ENCODE measurements at regions not wholly inside any gene's neighbourhood (a gene's known extent, or its start where the extent isn't known, plus 50 kb on each side); places are given as distances from the start of the nearest gene placed in this dataset.

- intact Hi-C loops (cut with DNase I) = no loop called here
- Histone ChIP-seq H3K4me1 (no peaks in the 10 kb centered on the region), H3K27me3 (ENCODE audit: low read depth) (no peaks in the 10 kb centered on the region), H3K9me3 (no peaks in the 10 kb centered on the region), H3K27ac (no peak overlapping the region), H3K36me3 (no peaks in the 10 kb centered on the region), H3K4me3 (no peak overlapping the region)
- no peak for TF ChIP-seq CTCF (IDR thresholded peaks at IDR 0.05)
- no peak for DNase-seq
- no peak for ATAC-seq
Measured at GRCh38 chr3:117129516-117129915, 419.9 kb downstream of the TUSC7 start.

- Histone ChIP-seq H3K4me3 (no peak overlapping the region), H3K9me3 (no peaks in the 10 kb centered on the region), H3K4me1 (no peaks in the 10 kb centered on the region), H3K27ac (no peak overlapping the region), H3K36me3 (no peaks in the 10 kb centered on the region), H3K27me3 (ENCODE audit: low read depth) (no peaks in the 10 kb centered on the region)
- no peak for DNase-seq
- intact Hi-C loops (cut with DNase I) = no loop called here
- no peak for ATAC-seq
- no peak for TF ChIP-seq CTCF (IDR thresholded peaks at IDR 0.05)
Measured at GRCh38 chr3:117130222-117130621, 420.6 kb downstream of the TUSC7 start.

- DNase-seq (peak; percentile 71), ATAC-seq (peak; percentile 79 to 91)
- Histone ChIP-seq H3K9me3 (no peaks in the 10 kb centered on the region), H3K4me3 (no peak overlapping the region), H3K36me3 (no peaks in the 10 kb centered on the region), H3K27ac (no peak overlapping the region), H3K4me1 (no peaks in the 10 kb centered on the region), H3K27me3 (ENCODE audit: low read depth) (no peaks in the 10 kb centered on the region)
- intact Hi-C loops (cut with DNase I) = no loop called here
- TF ChIP-seq CTCF (IDR thresholded peaks at IDR 0.05) = no peak
Measured at GRCh38 chr3:117131259-117131658, 421.7 kb downstream of the TUSC7 start.

- Histone ChIP-seq H3K4me1 (no peaks in the 10 kb centered on the region), H3K9me3 (no peaks in the 10 kb centered on the region), H3K27ac (no peak overlapping the region), H3K36me3 (no peaks in the 10 kb centered on the region), H3K27me3 (ENCODE audit: low read depth) (no peaks in the 10 kb centered on the region), H3K4me3 (no peak overlapping the region)
- no peak for ATAC-seq
- TF ChIP-seq CTCF (IDR thresholded peaks at IDR 0.05) = no peak
- intact Hi-C loops (cut with DNase I) = no loop called here
- DNase-seq = no peak
Measured at GRCh38 chr3:117133066-117133465, 423.5 kb downstream of the TUSC7 start.

GRCh38 chr3:117135207-117135606, 425.6 kb downstream of the TUSC7 start:
- TF ChIP-seq CTCF (IDR thresholded peaks at IDR 0.05) = no peak
- Histone ChIP-seq H3K4me3 (no peak overlapping the region), H3K27me3 (ENCODE audit: low read depth) (no peaks in the 10 kb centered on the region), H3K27ac (no peak overlapping the region), H3K9me3 (no peaks in the 10 kb centered on the region), H3K4me1 (no peaks in the 10 kb centered on the region), H3K36me3 (no peaks in the 10 kb centered on the region)
- no peak for DNase-seq
- ATAC-seq = no peak
- intact Hi-C loops (cut with DNase I) = no loop called here

- H3K9me3 ChIP-seq = no peaks in the 10 kb centered on the region
- H3K4me3 ChIP-seq = no peak overlapping the region
- H3K36me3 ChIP-seq = no peaks in the 10 kb centered on the region
- intact Hi-C loops (cut with DNase I) = no loop called here
- no peaks in the 10 kb centered on the region for H3K4me1 ChIP-seq
- H3K27ac ChIP-seq = no peak overlapping the region
- H3K27me3 ChIP-seq (ENCODE audit: low read depth) = no peaks in the 10 kb centered on the region
- DNase-seq (no peak), ATAC-seq (no peak)
- no peak for TF ChIP-seq CTCF (IDR thresholded peaks at IDR 0.05)
Measured at GRCh38 chr3:117136003-117136402, 426.4 kb downstream of the TUSC7 start.

All from lower lobe of right lung (tissue), 2 donors.